GM18499 (cell line): ENCODE measurements at regions not wholly inside any gene's neighbourhood (a gene's known extent, or its start where the extent isn't known, plus 50 kb on each side); places are given as distances from the start of the nearest gene placed in this dataset.
A peak's percentile ranks its signal among the peaks of the same experiment; 100 is the strongest.

Source experiments
- ATAC-seq: cut with Tn5 transposase; IDR thresholded peaks from one replicate; pipeline ENCODE4 v1.9.1; 2021; ENCODE audit warnings: moderate number of reproducible peaks; ENCODE audit not compliant: insufficient read depth, unreplicated experiment

- no peak for ATAC-seq
These were observed 298.3 kb downstream of the TDRD15 start for GRCh38 chr2:21422050-21422449.

DNA sequence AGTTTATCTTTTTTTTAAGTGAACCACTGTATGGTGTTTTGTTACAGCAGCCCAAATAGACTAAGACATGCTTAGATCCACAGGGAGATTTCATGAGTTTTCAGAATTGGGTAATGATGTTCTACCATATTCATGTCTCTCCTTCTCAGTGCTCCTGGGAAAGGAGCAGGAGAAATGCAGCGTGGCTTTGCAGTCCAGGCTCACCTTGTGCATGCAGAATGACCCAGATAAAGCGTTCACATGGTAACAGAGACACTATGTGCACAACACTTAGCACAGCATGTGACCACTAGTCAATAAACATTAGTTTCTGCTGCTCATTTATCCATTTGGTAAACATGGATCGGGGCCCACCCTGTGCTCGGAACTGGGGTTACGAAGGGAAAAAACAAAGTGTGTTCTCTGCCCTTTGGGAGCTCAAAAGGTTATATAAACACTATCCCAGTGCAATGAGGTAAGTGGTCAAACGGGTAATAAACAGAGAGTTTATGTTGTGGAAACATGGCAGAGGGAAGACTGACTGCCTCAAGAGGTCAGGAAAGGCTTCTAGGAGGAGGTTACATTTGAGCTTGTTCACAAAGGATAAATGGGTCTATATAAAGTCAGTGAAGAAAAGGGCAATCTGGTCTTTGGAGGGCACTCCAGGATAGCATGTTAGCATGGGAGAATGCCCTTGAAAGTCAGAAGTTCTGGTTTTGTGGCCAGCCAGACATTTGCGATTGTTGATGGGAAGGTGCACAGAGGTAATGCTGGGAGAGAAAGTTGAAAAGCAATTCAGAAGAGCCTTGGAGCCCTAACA lies 299.2 kb downstream of the TDRD15 start:
- no peak for ATAC-seq

DNA sequence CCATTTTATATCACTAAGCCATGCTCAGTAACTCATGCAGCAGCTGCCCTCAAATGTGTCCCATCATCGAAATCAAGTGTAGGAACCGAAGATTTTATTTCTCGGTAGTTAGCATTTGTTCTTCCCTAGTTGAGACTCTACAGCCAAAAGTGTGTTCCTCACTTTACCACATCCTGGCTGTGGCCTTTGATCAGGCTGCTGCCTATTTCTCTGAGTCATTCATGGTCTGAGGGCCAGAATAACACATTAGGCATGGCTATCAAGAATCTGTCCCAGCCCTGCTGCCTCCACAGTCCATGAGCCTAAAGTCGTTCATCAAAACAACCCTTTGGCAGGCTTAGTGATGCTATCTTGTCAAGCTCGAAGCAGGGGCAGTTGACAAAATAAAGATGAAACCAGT lies 300.1 kb downstream of the TDRD15 start:
- ATAC-seq: no peak

GRCh38 chr2:21424375-21424774 lies 300.6 kb downstream of the TDRD15 start:
- ATAC-seq: no peak

- ATAC-seq: peak; percentile 82
These were observed 303.8 kb downstream of the TDRD15 start for GRCh38 chr2:21427606-21428005.

DNA sequence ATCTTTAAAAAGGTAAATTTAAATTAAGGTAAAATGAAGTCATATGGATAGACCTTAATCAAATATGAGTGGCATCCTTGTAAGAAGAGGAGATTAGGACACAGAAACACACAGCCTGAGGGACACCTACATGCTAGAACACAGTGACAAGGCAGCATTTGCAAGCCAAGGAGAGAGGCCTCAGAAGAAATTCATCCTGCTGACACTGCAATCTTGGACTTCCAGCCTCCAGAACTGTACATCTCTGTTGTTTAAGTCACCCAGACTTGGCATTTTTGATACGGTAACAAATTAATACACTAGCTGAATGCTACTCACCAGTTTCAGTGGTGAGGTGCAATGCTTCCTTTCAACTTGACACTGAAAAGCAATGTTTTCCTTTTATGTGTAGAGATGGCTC lies 305.0 kb downstream of the TDRD15 start:
- ATAC-seq: no peak

- no peak for ATAC-seq
These were observed 306.0 kb downstream of the TDRD15 start for GRCh38 chr2:21429747-21430146.

GRCh38 chr2:21431078-21431477 lies 307.3 kb downstream of the TDRD15 start:
- ATAC-seq: no peak

DNA sequence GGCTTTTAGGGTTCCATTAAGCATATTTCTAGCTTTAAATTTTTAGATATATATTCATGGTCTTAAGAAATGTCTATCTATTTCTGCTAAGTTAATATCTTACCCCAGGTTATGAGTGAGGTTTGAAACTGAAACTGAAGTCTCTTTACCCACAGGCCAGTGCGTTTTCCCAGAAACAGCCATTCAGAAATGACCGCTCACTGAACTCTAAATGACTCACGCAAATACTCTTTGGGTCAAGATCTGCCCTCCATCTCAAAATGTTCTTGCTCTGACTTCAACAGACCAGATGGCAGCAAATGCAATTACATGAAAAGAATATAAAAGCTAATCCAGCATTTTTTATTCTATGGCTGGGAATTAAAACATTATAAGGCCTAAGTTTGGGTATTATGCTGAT lies 315.2 kb downstream of the TDRD15 start:
- no peak for ATAC-seq

DNA sequence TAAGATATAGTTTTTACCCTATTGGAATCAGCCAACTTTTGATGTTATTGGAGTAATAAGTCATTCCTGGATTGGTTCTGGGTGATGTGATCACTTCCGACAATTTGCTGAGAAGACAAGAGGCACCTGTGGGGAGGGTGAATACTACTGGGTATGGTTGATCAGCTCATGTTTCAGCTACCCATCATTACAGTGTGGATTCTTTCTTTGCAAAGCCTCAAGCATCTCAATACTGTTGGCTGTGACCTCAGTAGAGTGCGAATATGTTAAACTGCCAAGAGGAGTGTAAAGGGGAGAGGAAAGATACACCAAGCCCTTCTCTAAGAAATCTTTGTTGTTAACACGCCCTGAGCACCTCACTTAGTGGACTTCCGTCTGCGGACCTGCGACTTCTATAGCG lies 317.7 kb downstream of the TDRD15 start:
- ATAC-seq: no peak

- no peak for ATAC-seq
These were observed 319.8 kb downstream of the TDRD15 start for GRCh38 chr2:21443494-21444105.

DNA sequence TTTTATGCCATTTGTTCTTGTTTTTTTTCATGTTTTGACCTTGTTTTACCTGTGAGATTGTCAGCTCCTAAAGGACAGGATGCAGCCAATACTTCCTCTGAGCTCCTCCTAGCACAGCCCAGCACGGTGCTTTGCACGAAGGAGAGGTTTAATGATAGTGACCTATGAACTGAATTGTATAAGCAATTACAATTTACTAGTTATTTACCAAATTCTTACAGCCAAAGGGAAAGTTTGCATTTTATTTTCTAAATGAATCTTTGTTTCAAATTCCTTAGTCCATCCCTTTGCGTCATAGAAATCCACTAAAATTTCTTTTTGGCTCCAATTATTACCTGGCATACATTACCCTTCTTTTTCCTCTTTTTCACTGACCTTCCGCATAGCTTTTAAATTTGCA lies 326.1 kb downstream of the TDRD15 start:
- ATAC-seq: no peak

DNA sequence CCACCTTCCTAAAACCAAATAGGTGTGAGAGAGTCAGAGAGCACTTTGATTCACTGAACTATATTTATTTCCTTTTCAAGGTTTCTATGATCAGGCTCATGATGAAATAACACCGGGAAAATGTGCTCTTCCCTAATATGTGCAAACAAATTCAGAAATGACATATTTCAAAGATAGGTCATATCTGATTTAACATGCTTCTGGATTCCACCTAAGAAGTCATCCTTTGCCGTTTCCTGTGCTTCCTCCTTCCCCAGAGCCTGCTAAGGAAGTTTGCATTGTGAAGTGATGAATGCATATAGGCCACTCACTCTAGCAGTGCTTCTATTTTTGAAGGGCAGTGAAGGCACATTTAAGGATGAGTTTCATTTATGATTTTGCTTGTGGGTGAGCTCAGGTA lies 327.6 kb downstream of the TDRD15 start:
- no peak for ATAC-seq

DNA sequence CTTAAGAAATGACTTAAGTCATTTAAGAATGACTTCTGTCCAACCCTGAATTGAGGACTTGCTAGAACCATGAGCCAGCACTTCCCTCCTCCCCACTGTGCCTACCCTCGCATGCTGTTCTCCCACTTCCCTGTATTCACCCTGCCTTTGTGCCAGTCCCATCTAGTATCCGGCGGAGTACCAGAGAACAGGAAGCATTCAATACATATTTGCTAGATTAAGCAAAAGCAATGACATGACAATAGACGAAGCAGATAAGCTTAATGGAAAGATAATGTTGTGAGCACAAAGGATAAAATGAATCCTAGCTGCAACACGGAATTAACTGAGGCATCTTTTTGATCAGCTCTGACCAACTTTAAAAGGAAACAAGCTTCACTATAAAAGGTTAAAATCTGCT lies 328.5 kb downstream of the TDRD15 start:
- ATAC-seq: no peak

- no peak for ATAC-seq
These were observed 328.9 kb downstream of the TDRD15 start for GRCh38 chr2:21452678-21453077.

GRCh38 chr2:21453723-21454450 lies 330.1 kb downstream of the TDRD15 start:
- ATAC-seq: no peak

DNA sequence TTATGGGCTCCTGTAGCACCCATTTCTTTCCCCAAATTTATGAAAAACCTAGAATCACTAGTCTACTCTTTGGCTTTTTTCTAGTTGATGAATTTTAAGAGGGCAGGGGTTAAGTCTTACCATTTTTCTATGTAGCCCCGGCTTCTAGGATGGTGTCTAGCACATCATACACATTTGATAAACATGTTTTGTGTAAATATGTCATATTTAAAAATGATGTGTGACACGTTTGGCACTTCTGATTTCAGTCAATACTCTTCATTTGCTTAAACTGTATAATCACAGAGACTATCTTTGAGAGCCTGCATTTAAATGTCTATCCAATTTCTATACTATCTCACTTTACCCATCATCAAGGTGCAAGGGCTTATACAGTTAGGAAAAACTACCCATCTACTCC lies 331.1 kb downstream of the TDRD15 start:
- no peak for ATAC-seq

GRCh38 chr2:21461754-21462240 lies 338.0 kb downstream of the TDRD15 start:
- no peak for ATAC-seq

- ATAC-seq: no peak
These were observed 342.7 kb downstream of the TDRD15 start for GRCh38 chr2:21466341-21466927.

DNA sequence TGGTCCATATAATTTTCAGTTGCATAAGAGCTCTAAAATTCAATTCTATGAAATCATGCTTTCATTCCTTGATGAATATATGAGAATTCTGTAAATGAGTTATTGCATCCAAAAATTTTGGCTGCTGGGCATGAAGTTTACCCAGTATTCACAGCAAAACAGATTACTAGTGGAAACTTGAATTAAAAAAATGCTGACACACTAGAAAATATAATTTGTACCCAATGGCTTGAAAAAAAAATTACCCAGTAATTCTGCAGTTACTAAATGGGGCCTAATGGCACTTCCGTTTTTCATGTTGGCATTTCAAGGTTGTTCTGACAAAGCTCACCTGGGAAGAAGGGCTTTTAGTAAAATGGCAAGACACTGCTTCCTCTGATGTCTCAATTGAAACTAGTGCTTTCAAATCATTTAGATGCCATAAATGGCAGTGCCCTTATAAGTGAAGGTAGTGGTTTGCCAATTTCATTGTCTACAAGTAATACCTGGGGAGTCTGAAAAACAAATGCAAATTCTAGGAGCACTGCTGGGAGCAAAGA lies 343.6 kb downstream of the TDRD15 start:
- no peak for ATAC-seq

DNA sequence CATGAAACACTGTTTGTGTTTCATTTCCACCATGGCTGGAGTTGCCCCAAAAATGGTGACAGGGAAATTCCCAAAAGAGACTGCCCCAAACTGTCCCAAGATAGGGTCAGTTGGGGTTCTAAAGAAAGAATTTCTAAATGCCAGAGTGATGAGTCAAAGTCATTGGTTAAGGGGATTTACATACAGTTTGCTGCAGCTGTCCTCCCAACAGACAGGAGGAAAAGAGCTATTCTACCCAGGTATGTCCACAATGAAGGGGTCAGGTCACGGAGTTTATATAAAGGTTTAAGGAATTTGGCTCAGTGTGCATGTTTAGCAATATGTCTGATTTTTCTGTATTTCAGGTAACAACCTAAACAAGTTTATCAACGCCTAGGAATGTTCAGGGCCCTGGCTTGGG lies 344.1 kb downstream of the TDRD15 start:
- no peak for ATAC-seq
